Head of caudate nucleus (tissue), 42 donors: ENCODE measurements at regions not wholly inside any gene's neighbourhood (a gene's known extent, or its start where the extent isn't known, plus 50 kb on each side); places are given as distances from the start of the nearest gene placed in this dataset.
"Not testable (repeated sequence)": the region's sequence is repeated elsewhere in the genome, so short reads cannot be mapped to it uniquely, and the experiment has no call there.

Source experiments
- DNase-seq, 42 donors: peaks; one replicate each; pipeline versions ENCODE4 v3.0.0 to v3.0.0-alpha.2; 2020 to 2021; ENCODE audit warnings: mixed read lengths in 7 of 42
- intact Hi-C: fragments of 100-400 bp; cut with DNase I; formaldehyde crosslinking; loops from one replicate; pipeline ENCODE4 v1.15.0; 2022

DNA sequence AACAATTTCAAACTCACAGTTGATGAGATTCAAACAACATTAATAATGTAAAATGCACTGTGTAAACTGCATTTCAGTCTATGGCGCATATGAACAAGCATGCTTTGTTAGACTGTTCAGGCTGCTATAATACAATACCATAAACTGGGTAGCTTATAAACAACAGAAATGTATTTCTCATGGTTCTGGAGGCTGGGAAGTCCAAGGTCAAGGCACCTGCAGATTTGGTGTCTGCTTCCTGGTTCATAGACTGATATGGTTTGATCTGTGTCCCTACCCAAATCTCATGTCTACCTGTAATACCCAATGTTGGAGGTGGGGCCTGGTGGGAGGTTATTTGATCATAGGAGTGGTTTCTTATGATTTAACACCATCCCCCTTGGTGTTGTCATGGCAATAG is 148.1 kb upstream of the SERPINE2 start:
- no peak for DNase-seq
- intact Hi-C loops, result no loop called here

DNA sequence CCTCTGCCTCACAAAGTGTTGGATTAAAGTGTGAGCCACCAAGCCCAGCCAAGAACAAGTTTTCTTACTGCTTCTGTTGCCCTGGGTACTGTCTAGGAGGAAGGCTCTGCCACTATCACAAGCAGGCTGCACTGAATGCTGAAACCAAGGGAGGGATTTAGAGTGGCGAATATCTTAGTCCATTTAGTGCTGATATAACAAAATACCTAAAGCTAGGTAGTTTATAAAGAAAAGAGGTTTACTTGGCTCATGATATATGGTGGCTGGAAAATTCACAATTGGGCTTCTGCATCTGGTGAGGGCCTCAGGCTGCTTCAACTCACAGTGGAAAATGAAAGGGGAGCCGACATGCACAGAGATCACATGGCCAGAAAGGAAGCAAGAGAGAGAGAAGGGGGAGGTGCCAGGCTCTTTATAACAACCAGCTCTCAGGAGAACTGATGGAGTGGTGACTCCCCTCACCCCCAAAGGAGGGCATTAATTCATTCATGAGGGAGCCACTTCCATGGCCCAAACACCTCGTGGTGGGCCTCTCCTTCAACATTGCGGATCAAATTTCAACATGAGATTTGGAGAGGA is 146.0 kb upstream of the SERPINE2 start:
- DNase-seq, result no peak
- intact Hi-C loops, result no loop called here

DNA sequence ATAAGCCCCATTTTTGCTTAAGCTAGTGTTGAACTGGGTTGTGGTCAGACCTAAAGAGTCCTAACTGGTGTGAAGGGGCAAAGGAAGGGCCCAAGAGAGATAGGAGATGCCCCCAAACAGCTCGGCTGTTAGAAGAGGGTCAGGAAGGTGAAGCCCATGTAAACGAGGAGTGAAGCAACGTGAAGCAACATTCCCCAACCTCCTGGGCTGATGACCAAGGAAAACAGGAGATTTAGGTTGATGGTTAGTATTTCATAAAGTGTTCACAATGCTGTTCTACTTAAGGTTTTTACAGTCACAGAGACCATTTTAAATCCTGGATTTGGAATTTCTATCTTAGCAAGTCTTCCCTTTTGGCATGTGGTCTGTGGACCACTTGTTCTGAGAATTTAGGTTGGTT is 144.0 kb upstream of the SERPINE2 start:
- DNase-seq, result no peak
- intact Hi-C loops, result no loop called here

DNA sequence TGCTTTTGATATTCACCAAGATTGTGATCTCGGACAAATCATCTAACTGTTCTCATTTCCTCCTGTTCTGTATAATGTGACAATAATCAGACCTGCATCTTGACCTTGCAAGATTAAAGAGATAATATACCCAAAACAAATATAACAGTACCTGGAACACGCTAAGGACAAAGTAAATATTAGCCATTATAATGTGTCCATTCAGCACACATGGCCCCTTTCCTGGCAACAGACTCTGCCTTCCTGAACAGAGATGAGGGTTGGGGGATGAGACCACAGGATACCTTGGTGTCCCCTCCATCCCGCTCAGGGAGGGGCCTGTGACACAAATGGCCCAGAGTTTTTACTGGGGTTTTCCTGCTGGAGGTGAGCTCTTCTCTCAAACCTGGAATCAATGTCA is 143.4 kb upstream of the SERPINE2 start:
- DNase-seq, result no peak
- intact Hi-C loops, result no loop called here

DNA sequence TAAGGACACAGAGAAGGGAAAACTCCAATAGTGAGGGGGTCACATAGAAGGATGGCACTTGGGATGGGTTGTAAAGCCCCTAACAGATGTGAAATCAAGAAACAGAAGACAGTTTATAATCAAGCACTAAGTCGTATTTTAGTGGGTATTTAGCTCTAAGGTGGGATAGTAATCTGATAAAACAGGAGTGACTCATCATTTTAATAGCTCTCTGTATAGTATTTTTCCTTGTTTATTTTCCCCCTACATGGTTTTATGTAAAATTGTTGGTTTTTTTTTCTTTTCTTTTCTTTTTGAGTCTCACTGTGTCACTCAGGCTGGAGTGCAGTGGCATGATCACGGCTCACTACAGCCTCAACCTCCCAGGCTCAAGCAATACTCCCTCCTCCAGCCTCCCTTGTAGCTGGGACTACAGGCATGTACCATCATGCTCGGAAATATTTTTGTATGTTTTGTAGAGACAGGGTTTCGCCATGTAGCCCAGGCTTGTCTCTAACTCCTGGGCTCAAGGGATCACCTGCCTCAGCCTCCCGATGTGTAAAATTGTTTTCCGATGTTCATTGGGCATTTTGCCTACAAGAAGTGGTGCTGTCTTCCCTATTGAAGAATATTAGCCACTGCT is 142.6 kb upstream of the SERPINE2 start:
- no peak for DNase-seq
- intact Hi-C loops, result no loop called here

DNA sequence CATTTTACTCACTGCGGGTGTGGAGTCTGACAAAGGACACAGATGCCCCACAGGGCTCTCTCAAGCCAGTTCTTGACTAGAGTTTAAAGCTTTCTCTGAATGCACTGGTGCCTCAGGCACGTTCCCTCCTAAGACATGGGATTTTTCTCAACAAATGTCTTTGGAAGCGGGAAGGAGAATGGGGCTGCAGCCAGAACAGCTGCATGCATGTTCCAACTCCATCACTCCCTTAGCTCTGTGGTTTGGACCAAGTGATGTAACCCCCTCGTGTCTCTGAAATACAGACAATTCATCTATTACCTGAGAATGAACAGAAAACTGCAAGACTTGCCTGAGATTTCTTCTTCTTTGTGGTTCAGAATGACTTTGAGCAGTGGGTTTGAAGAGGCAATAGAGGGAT is 141.7 kb upstream of the SERPINE2 start:
- intact Hi-C loops, result no loop called here
- DNase-seq, result no peak

DNA sequence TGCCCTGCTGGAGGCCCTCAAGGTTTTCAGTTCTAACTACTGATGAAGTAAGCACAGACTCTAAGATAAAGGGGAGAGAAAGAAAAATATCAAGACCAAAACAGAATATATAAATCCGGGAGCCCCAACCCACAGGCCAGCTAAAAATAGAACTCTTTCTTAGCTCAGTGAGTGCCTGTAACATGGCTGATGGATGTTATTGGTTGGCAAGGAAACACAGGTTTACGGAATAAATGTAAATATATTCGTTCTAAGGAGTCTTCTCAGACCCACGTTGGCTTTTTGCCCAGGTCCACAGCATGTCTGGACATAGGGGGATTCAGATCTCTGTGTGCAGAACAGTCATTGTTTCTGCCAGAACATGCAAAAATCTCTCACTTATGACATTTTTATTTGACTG is 139.0 kb upstream of the SERPINE2 start:
- intact Hi-C loops, result no loop called here
- no peak for DNase-seq

DNA sequence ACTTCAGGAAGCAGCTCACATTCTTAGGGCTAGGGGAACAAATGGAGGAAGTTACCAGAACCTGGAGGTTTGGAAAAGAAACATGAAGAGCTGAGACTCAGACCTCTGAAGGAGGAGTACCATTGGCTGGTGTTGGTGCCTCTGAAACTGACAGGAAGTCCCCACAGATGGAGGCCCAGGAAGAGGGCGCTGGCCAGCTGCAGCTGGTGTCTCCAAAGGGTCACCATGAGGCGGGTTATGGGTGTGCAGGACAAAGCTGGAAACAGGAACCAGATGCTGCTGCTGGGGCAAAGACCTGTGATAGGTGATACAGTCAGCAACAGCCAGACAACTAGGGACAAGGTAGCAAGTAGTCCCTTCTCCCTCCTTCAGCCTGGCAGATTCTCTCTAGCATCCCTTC is 136.5 kb upstream of the SERPINE2 start:
- no peak for DNase-seq
- intact Hi-C loops, result no loop called here

DNA sequence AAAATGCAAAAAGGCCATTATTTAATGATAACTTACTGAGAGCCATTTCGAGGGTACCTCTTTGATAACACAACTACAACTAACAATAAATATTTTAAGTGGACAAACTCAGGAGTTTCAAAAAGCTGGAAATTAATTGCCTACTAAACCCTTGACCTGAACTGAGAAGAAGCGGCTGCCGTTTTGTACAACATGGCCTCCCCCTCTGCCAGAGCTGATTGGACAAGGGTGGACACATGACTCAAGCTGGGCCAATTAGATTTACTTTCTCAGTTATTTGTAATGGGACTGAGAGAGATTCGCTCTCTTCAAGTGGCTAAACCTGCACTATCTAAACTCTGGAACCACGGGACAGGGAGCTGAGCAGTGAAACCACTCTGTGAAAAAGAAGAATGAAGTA is 135.9 kb upstream of the SERPINE2 start:
- DNase-seq, result no peak
- intact Hi-C loops, result no loop called here

DNA sequence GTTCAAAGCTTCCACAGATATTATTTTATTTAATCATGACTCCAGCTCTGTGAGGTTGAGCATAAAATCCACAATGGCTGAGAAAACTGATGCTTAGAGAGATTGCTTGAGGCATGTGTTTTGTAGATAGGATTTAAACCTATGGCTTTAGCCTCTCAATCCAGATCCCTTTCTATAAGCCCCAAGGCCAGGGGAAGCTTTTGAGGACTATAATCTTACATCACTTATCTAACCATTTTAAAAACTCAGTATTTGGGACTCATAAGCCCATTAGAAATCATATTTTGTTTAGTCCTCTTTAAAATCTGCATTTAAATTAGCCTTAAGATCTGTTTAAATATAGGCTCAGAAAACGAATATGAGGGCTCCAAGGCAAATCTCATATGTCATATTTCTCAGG is 135.4 kb upstream of the SERPINE2 start:
- intact Hi-C loops, result no loop called here
- DNase-seq, result no peak

DNA sequence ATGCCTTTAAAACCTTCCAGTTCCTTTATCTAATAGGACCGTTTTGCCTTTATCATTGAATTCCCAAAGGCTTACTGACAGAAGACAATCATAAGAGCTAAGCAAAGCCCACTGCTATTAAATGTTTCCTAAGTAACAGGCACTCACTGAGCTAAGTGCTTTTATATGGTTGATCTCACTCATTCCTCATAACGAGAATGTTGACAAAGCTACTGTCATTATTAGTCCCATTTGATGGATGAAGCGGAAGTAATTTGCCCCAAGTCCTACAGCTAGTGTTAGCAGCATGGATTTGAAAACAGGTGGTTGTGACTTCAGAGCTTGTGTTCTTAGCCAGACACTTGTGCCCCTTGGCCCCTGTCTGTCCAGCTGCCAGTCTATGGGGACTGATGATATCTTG is 134.8 kb upstream of the SERPINE2 start:
- no peak for DNase-seq
- intact Hi-C loops, result no loop called here

DNA sequence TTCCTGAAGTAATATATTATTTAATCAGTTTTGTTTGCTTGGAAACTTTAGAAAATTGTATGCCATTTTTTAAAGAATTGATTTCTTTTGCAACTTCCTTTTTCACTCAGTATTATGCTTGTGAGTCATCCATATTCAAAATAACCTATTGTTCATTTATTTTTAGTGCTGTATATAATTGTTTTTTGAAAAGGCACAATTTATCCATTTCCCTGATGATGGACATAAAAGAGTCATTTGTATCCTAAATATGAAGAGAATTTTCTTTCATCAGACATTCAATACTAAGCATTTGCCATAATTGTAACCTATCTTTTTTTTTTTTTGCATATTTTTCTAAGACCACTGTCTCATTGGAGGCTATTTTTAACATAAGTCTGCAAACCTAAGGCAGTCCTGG is 134.1 kb upstream of the SERPINE2 start:
- DNase-seq, result no peak
- intact Hi-C loops, result no loop called here

DNA sequence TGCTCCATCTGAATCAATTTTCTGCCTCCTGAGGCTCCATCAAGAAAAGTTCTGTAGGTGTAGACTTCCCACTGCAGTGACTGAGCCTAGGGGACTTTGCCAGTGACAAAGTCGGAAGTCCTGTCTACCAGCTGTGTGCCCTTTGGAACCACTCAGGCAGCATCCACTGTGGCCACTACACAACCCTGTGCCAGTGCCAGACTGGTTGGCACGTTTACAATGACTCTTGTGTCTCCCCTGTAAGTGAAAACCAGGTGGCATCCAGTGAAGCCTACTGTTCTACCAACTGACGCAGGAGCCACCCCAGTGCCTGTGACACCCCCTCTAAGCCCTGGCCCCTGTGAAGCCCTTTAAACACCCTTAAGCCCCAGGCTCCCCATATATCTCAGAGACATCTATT is 132.1 kb upstream of the SERPINE2 start:
- peak in 38 of 42 donors; percentile 4 to 68 (median 38) for DNase-seq
- intact Hi-C loops, result no loop called here

DNA sequence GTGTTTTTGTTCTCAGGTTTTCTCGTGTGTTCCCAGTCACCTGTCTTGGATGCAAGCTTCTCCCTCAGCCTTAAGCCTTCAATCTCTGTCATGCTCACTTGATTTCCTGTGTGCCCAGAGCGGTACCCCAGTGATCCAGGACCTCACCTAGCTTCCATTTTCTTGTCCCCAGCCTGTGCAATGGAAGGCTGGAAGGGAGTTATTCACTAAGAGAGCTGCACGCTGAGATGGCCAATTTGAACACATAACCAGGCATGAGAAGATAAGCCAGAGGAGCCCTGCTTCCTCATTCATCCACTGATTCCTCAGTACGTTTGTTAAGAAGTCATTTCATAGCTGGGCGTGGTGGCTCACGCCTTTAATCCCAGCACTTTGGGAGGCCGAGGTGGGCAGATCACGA is 130.8 kb upstream of the SERPINE2 start:
- intact Hi-C loops, result no loop called here
- DNase-seq, result no peak

DNA sequence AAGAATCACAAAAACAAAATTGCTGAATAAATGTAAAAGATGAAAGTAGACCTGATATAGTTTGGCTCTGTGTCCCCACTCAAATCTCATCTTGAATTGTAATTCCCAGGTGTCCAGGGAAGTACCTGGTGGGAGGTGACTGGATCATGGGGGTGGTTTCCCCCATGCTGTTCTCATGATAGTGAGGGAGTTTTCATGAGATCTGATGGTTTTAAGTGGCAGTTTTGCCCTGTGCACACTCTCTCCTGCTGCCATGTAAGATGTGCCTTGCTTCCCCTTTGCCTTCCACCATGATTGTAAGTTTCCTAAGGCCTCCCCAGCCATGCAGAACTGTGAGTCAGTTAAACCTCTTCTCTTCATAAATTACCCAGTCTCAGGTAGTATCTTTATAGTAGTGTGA is 128.7 kb upstream of the SERPINE2 start:
- intact Hi-C loops, DNase-seq: not testable (repeated sequence)

DNA sequence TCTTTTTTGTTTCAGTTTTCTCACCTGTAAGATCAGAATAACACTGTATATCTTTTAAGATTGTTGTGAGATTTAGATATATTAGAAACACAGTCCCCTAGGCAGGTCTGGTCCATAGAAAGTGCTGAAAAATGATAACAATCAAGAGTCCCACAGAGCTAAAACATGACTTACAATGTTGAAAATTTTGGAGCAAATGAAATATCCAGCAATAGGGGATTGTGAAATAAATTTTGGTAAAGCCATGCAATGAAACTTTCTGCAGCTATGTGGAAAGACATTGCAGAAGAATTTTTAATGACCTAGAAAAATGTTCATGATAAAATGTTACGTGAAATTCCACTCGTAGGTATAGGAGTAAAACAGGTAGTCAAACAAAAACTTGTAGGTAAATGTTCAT is 127.6 kb upstream of the SERPINE2 start:
- intact Hi-C loops, result no loop called here

DNA sequence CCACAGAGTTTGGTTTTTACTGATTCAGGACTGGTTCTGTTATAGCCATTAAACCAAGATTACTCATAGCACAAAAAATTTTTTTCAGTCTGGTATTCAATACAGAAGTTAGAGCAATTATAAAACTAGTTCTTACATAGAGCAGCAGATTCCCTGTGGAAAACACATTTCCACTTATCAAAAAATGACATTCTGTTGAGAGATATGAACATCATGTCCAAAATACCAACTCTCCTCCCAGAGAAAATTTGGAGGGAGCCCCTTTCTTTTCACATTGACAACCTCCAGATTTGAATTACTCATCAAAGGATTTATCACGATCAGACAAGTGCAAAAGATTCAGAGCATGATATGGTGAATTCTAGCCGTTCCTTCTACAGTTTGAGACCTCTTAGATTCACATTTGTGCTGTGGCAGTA is 126.8 kb upstream of the SERPINE2 start:
- DNase-seq, result no peak
- intact Hi-C loops, result no loop called here

More for the DNA sequence above, 127.6 kb upstream of the SERPINE2 start:
- DNase-seq, result no peak

DNA sequence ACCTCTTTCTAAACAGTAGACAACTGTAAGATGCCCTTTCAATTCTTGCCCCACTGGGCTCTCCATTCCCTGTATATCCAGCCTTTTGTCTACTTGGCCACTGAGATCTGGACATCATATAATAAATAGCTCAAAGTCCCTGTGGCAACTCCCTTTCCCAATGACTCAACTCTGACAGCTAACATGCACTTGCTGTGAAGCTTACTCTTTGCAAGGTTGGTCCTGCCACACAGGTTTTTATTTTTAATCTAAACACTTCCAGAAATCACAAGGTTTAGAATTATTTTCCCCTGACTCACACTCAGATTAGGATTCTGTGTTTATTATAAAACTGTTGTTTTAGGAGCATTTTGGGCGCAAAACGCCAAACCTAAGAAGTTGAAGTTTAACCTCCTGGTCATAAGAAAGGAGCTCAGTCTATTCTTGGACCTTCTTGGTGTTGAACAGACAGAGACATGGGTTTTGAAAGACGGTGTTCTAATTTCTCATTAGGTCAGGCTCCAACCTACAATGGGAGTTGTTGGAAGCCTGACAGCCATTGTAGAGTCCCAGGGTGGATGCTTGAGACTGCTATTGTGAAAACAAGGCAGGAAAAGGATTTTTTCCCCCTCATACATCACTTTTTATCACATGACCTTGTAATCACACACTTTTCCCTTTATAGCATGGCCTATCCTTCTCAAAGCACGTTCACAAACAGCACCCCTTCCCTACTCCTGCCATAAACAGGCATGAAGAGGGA is 124.7 kb upstream of the SERPINE2 start:
- intact Hi-C loops, result no loop called here
- DNase-seq, result peak in 1 of 42 donors; percentile 3

DNA sequence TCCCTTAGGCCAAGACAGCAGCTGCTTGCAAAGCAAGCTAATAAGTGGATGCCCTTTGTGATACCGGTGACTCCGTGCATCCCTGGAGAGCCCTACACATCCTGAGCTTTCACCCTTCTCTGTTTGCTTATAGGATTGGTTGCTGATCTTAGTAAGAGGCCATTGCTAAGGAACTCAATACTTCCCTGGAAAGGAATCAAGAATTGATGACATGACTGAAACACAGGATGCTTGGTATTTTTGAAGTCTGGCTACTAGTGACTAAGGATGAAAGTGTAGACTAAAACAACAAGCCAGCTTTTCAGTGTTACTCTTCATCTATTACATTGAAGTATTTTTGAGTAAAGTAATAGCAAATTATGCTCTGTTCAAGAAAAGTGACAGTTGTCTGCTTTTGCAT is 123.0 kb upstream of the SERPINE2 start:
- intact Hi-C loops, result no loop called here
- no peak for DNase-seq

DNA sequence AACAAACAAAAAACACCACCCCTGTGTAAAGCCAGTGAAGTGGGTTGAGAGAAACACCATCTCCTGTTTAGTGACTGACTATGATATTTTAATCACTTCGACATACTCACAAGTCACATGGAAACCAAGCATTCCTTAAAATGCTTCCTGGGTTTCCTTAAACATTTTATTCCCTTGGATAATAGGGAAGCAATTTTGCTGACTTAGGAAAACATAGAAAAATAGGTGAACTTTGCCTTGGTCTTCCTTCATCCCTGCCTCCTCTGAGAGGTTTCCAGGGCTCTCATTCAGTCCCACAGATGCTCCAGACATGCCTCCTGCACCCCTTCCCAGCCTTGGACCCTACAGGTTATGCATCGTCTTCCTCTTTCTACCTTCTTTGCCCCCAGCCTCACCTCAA is 122.6 kb upstream of the SERPINE2 start:
- intact Hi-C loops, result no loop called here
- no peak for DNase-seq

DNA sequence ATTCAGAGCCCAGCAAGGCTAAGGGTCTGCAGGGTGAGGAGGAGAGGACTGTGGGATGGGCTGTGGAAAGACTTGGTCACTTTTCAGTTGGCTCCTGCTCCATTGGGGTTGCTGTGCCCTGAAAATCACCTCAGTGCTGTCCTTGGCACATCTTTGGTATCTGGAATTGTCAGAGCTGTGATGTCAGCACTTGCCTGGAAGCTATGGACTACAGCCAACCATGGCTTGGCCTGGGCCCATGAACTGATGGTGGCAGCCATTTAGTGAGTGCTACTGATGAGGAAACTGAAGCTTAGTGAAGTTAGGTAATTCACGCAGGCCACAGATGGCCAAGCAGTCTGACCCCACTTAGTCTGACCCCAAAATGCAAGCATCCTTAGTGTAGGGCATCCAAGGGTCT is 121.8 kb upstream of the SERPINE2 start:
- peak in 1 of 42 donors; percentile 11 for DNase-seq
- intact Hi-C loops, result no loop called here
